Lower leg skin (tissue), 4 donors: ENCODE measurements at regions not wholly inside any gene's neighbourhood (a gene's known extent, or its start where the extent isn't known, plus 50 kb on each side); places are given as distances from the start of the nearest gene placed in this dataset.

Experiments
- DNase-seq, 2 donors: peaks; one replicate each; pipeline ENCODE4 v3.0.0-alpha.2; 2019; ENCODE audit warnings: low spot score in 2 of 2
- H3K4me3 ChIP-seq: fragments of 200-600 bp; sonication (generic); 2 replicates; pipeline ENCODE4 v1.5.1; 2017; ENCODE audit warnings: mild to moderate bottlenecking, low read depth; ENCODE audit not compliant: poor library complexity, severe bottlenecking
- POLR2A ChIP-seq, 2 donors: fragments of 450-650 bp; IDR thresholded peaks; one replicate each; pipeline ENCODE4 v1.6.1; 2016 to 2017; ENCODE audit warnings: antibody characterized with exemption in 2 of 2, mild to moderate bottlenecking in 1 of 2, moderate library complexity in 1 of 2
- WGBS, 2 donors: methylation state at CpG; one replicate each; pipeline ENCODE4 v1.1.5; 2018; 5-methylcytosine and 5-hydroxymethylcytosine counted together
- intact Hi-C: fragments of 100-400 bp; cut with DNase I; formaldehyde crosslinking; loops from one replicate; pipeline ENCODE4 v1.15.0; 2023; ENCODE audit warnings: low total_unique reads
- TF ChIP-seq, protein P1 (sequence below), 3 donors: fragments of 450-650 bp; IDR thresholded peaks; one replicate each; pipeline ENCODE4 v1.5.1; 2016; ENCODE audit warnings: antibody characterized with exemption in 3 of 3, mild to moderate bottlenecking in 3 of 3, moderate library complexity in 2 of 3

- TF ChIP-seq POLR2A (IDR thresholded peaks at IDR 0.05), result no peak
- TF ChIP-seq, protein P1, sequence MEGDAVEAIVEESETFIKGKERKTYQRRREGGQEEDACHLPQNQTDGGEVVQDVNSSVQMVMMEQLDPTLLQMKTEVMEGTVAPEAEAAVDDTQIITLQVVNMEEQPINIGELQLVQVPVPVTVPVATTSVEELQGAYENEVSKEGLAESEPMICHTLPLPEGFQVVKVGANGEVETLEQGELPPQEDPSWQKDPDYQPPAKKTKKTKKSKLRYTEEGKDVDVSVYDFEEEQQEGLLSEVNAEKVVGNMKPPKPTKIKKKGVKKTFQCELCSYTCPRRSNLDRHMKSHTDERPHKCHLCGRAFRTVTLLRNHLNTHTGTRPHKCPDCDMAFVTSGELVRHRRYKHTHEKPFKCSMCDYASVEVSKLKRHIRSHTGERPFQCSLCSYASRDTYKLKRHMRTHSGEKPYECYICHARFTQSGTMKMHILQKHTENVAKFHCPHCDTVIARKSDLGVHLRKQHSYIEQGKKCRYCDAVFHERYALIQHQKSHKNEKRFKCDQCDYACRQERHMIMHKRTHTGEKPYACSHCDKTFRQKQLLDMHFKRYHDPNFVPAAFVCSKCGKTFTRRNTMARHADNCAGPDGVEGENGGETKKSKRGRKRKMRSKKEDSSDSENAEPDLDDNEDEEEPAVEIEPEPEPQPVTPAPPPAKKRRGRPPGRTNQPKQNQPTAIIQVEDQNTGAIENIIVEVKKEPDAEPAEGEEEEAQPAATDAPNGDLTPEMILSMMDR (IDR thresholded peaks at IDR 0.05), result no peak
- peak in 1 of 2 donors; percentile 69 for DNase-seq
- H3K4me3 ChIP-seq, result no peak overlapping the region
- WGBS, 2 donors, result 92 to 95% methylated on average over 25 of the region's 25 CpGs
- intact Hi-C loops, result no loop called here
These were observed 891.9 kb upstream of the LRRTM1 start for GRCh38 chr2:81196383-81196851.

- intact Hi-C loops, result no loop called here
- H3K4me3 ChIP-seq, result no peak overlapping the region
- DNase-seq, result no peak
- no peak for TF ChIP-seq POLR2A (IDR thresholded peaks at IDR 0.05)
- TF ChIP-seq, protein P1 (IDR thresholded peaks at IDR 0.05), result no peak
- WGBS, 2 donors, result 94 to 95% methylated on average over 19 of the region's 19 CpGs
These were observed 891.3 kb upstream of the LRRTM1 start for GRCh38 chr2:81195774-81196382.

GRCh38 chr2:81195017-81195773, 890.6 kb upstream of the LRRTM1 start:
- intact Hi-C loops, result no loop called here
- WGBS, 2 donors, result 92 to 94% methylated on average over 36 to 40 of the region's 41 CpGs

DNA sequence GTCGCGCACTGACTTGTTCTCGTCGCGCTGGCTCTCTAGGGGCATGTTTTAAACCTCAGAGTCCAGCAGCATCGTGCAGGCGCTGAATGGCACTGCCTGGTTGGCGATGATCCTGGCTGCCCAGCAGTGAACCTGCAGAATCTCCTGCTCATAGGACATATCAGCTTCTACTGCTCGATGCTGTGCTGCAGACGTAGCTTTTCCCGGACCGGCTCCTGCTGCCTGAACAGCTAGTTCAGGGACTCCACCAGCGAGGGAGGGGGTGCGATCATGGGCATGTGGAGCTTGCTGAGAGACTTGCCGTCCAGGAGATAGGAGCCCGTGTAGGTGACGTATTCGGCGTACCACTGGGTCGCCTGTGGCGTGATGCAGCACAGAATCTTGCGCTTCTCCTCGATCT, 890.0 kb upstream of the LRRTM1 start:
- H3K4me3 ChIP-seq, result no peak overlapping the region
- intact Hi-C loops, result no loop called here
- no peak for DNase-seq
- 95 to 99% methylated on average over 18 to 23 of the region's 23 CpGs for WGBS, 2 donors
- TF ChIP-seq, protein P1 (IDR thresholded peaks at IDR 0.05), result no peak
- TF ChIP-seq POLR2A (IDR thresholded peaks at IDR 0.05), result no peak

More at GRCh38 chr2:81195017-81195773, 890.6 kb upstream of the LRRTM1 start:
- no peak for DNase-seq
- no peak overlapping the region for H3K4me3 ChIP-seq
- TF ChIP-seq, protein P1 (IDR thresholded peaks at IDR 0.05), result no peak
- TF ChIP-seq POLR2A (IDR thresholded peaks at IDR 0.05), result no peak

DNA sequence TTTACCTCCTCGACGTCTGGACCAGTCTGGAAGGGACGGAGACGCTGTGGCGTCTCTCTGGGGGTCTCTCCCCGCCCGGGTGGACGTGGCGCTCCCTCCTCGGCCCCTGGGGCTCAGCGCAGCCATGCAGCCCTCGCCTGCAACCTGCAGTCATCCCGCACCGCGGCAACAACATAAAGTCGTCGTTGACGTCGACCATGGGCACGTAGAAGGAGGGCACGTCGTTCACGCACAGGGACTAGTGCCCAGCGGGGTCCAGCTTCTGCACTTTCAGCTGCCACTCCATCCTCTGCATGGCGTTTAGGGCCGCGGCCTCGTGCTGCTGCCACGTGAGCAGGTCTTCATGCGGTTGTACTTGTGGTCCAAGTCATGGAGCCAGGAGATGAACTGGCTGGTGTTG, 889.6 kb upstream of the LRRTM1 start:
- intact Hi-C loops, result no loop called here
- 92 to 95% methylated on average over 30 of the region's 30 CpGs for WGBS, 2 donors
- H3K4me3 ChIP-seq, result no peak overlapping the region
- no peak for DNase-seq
- TF ChIP-seq, protein P1 (IDR thresholded peaks at IDR 0.05), result no peak
- TF ChIP-seq POLR2A (IDR thresholded peaks at IDR 0.05), result no peak
